Keratinocyte (primary cell): ENCODE measurements at regions not wholly inside any gene's neighbourhood (a gene's known extent, or its start where the extent isn't known, plus 50 kb on each side); places are given as distances from the start of the nearest gene placed in this dataset.

Source experiments
- DNase-seq: peaks from one replicate; pipeline ENCODE4 v3.0.0-alpha.2; 2011; ENCODE audit warnings: low read depth, missing footprints, low spot score
- FAIRE-seq: peaks from 2 replicates; lab custom pipeline; 2011; peaks lifted over from hg19 to GRCh38; lab: Jason Lieb, UNC
- H2AFZ ChIP-seq: 2 replicates; pipeline ENCODE4 v1.6.0; 2012; ENCODE audit warnings: low read length, control low read depth, inconsistent platforms; ENCODE audit not compliant: control insufficient read depth
- H3K27ac ChIP-seq: 2 replicates; pipeline ENCODE4 v1.5.1; 2011; ENCODE audit warnings: low read length; ENCODE audit not compliant: control insufficient read depth, insufficient read depth
- H3K27me3 ChIP-seq: 3 replicates; pipeline ENCODE4 v1.6.0; 2011; ENCODE audit warnings: low read length; ENCODE audit not compliant: control insufficient read depth, insufficient read depth; ENCODE audit errors: extremely low read depth
- H3K36me3 ChIP-seq, 2 experiments: 2 replicates in 1 of 2; 3 replicates in 1 of 2; pipeline ENCODE4 v1.5.1; 2011; ENCODE audit warnings: low read length in 2 of 2, mild to moderate bottlenecking in 1 of 2; ENCODE audit not compliant: control insufficient read depth in 2 of 2, insufficient read depth in 2 of 2; ENCODE audit errors: extremely low read depth in 1 of 2
- H3K4me1 ChIP-seq: 3 replicates; pipeline ENCODE4 v1.5.1; 2011; ENCODE audit warnings: low read length; ENCODE audit not compliant: control insufficient read depth, insufficient read depth; ENCODE audit errors: extremely low read depth
- H3K4me2 ChIP-seq: 3 replicates; pipeline ENCODE4 v1.6.0; 2011; ENCODE audit warnings: low read depth, low read length; ENCODE audit not compliant: control insufficient read depth, insufficient read depth; ENCODE audit errors: extremely low read depth
- H3K4me3 ChIP-seq, 3 experiments: fragments of 200-600 bp in 1 of 3; sonication (generic) in 1 of 3; 2 replicates in 2 of 3; 3 replicates in 1 of 3; pipeline ENCODE4 v1.5.1; 2011 to 2016; ENCODE audit warnings: low read length in 3 of 3, mild to moderate bottlenecking in 3 of 3, control low read depth in 2 of 3, inconsistent platforms in 1 of 3, low read depth in 1 of 3, mixed read lengths in 1 of 3, mixed run types in 1 of 3, moderate library complexity in 1 of 3; ENCODE audit not compliant: control insufficient read depth in 2 of 3, insufficient read depth in 2 of 3; ENCODE audit errors: extremely low read depth in 1 of 3
- H3K79me2 ChIP-seq: 2 replicates; pipeline ENCODE4 v1.6.0; 2012; ENCODE audit warnings: low read length; ENCODE audit not compliant: control insufficient read depth, insufficient read depth
- H3K9ac ChIP-seq: 3 replicates; pipeline ENCODE4 v1.6.0; 2011; ENCODE audit warnings: low read length; ENCODE audit not compliant: control insufficient read depth, insufficient read depth; ENCODE audit errors: extremely low read depth
- H3K9me1 ChIP-seq: 3 replicates; pipeline ENCODE4 v1.6.0; 2011; ENCODE audit warnings: low read length; ENCODE audit not compliant: control insufficient read depth, insufficient read depth; ENCODE audit errors: extremely low read depth
- H3K9me3 ChIP-seq: 2 replicates; pipeline ENCODE4 v1.5.1; 2012; ENCODE audit warnings: low read depth, low read length; ENCODE audit not compliant: control insufficient read depth
- H4K20me1 ChIP-seq: 3 replicates; pipeline ENCODE4 v1.6.0; 2011; ENCODE audit warnings: low read length; ENCODE audit not compliant: control insufficient read depth, insufficient read depth; ENCODE audit errors: extremely low read depth
- CTCF ChIP-seq, 3 experiments: IDR thresholded peaks in 1 of 3; conservative IDR thresholded peaks in 1 of 3; optimal IDR thresholded peaks in 1 of 3; 2 replicates in 2 of 3; 3 replicates in 1 of 3; pipeline versions ENCODE3 to v1.5.1; 2011; ENCODE audit warnings: low read length in 3 of 3, mild to moderate bottlenecking in 3 of 3, moderate library complexity in 2 of 3, control low read depth in 1 of 3, inconsistent platforms in 1 of 3; ENCODE audit not compliant: insufficient read depth in 2 of 3; ENCODE audit errors: extremely low read depth in 1 of 3
- EZH2 ChIP-seq: IDR thresholded peaks from one replicate; pipeline ENCODE4 v1.6.1; 2012; ENCODE audit warnings: inconsistent platforms, mild to moderate bottlenecking, low read length, moderate library complexity
- dilution Hi-C: fragments of 300-500 bp; cut with MboI; formaldehyde crosslinking; loops from one replicate; pipeline ENCODE4 v1.7.0; 2020; ENCODE audit warnings: low sequenced_read_pairs; ENCODE audit not compliant: extremely low pct_ligation_motif_present

DNA sequence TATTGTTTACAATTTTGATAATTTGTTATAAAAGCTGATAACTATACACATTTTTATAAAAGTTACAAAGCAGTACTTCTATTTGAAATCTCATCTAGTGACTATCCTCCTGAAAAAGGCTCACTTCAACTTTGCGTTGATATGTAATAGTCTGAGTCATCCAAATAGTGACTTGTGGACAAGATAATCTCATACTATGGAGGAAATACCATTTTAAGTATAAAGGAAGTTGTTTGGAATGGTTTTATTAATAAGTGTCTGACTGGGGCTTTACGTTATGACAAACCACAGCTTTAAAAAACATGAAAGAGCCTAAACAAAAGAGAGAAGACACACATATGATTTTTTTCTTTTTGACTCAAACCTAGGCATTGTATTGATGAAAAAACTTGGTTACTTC lies 272.3 kb upstream of the COL3A1 start:
- Histone ChIP-seq H3K4me2 (no peak overlapping the region), H3K27ac (no peak overlapping the region), H3K36me3 (no peaks in the 10 kb centered on the region), H3K27me3 (no peaks in the 10 kb centered on the region), H4K20me1 (no peaks in the 10 kb centered on the region), H3K9me1 (no peaks in the 10 kb centered on the region), H3K4me3 (no peak overlapping the region), H3K4me1 (no peaks in the 10 kb centered on the region), H3K79me2 (no peaks in the 10 kb centered on the region), H3K9ac (no peak overlapping the region), H2AFZ (no peak overlapping the region), H3K9me3 (no peaks in the 10 kb centered on the region)
- FAIRE-seq (no peak), DNase-seq (no peak)
- TF ChIP-seq CTCF (optimal IDR thresholded peaks at IDR 0.05 in 1 of 3, IDR thresholded peaks at IDR 0.05 in 1 of 3, conservative IDR thresholded peaks at IDR 0.05 in 1 of 3; ENCODE audit: extremely low read depth in 1 of 3, insufficient read depth in 2 of 3, low read length in 3 of 3) (no peak), EZH2 (no peak)
- dilution Hi-C loops: no loop called here

DNA sequence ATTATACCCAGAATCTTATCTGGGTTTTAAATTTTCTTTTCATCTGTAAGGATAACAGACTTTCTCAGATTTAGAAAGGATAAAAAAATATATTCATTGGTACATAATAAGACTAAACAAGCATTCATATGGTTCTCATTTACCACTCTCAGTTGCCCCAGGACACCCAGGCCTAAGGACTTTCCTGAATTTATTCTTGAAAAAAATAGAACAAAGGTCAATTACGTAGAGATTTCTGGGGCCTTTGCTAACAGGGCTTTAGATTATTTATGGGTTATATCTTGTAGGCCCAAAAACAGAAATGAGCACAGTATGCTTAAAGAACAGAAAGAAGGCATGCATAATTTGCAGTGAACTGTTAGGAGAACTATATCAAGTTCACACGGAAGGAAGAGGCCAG lies 269.0 kb upstream of the COL3A1 start:
- H3K36me3 ChIP-seq: no peaks in the 10 kb centered on the region
- no peaks in the 10 kb centered on the region for H3K9me1 ChIP-seq
- FAIRE-seq (no peak), DNase-seq (no peak)
- dilution Hi-C loops: no loop called here
- no peak overlapping the region for H3K27ac ChIP-seq
- no peak overlapping the region for H3K4me2 ChIP-seq
- H3K4me3 ChIP-seq: no peak overlapping the region
- H3K9ac ChIP-seq: no peak overlapping the region
- H3K9me3 ChIP-seq: peaks cover 3% of the 10 kb centered on the region
- H3K27me3 ChIP-seq: no peaks in the 10 kb centered on the region
- H3K79me2 ChIP-seq: no peaks in the 10 kb centered on the region
- H3K4me1 ChIP-seq: no peaks in the 10 kb centered on the region
- H4K20me1 ChIP-seq: no peaks in the 10 kb centered on the region
- no peak overlapping the region for H2AFZ ChIP-seq
- TF ChIP-seq EZH2 (no peak), CTCF (optimal IDR thresholded peaks at IDR 0.05 in 1 of 3, IDR thresholded peaks at IDR 0.05 in 1 of 3, conservative IDR thresholded peaks at IDR 0.05 in 1 of 3; ENCODE audit: extremely low read depth in 1 of 3, insufficient read depth in 2 of 3, low read length in 3 of 3) (no peak)
